ENCODE measurements at regions not wholly inside any gene's neighbourhood (a gene's known extent, or its start where the extent isn't known, plus 50 kb on each side); places are given as distances from the start of the nearest gene placed in this dataset.

- H3K4me3 ChIP-seq, result no peak overlapping the region
- ATAC-seq (peak; percentile 63), DNase-seq (no peak)
- no peak overlapping the region for H3K27ac ChIP-seq
- WGBS, 2 donors, result 16 to 17% methylated on average over 8 of the region's 8 CpGs
- intact Hi-C loops (cut with DNase I), result no loop called here
- H3K36me3 ChIP-seq (replicated peaks in 1 of 2; ENCODE audit: insufficient read depth in 1 of 2, low read depth in 2 of 2), result no peaks in the 10 kb centered on the region
- H3K9me3 ChIP-seq, result no peaks in the 10 kb centered on the region
- H3K4me1 ChIP-seq, result no peaks in the 10 kb centered on the region
- no peaks in the 10 kb centered on the region for H3K27me3 ChIP-seq
- peak; percentile 52 to 83 (median 72) for TF ChIP-seq CTCF (IDR thresholded peaks at IDR 0.05)
- TF ChIP-seq POLR2A (IDR thresholded peaks at IDR 0.05), result no peak
These were observed 83.9 kb downstream of the FASLG start for GRCh38 chr1:172742599-172743500.

GRCh38 chr1:172745014-172745413, 86.1 kb downstream of the FASLG start:
- intact Hi-C loops (cut with DNase I), result loop anchor here (5.0 kb wide), 1 partner anchor 462 kb away; the partner anchor contains the start of gene TNFSF4

GRCh38 chr1:172746091-172746949, 87.4 kb downstream of the FASLG start:
- 47 to 61% methylated on average over 3 of the region's 3 CpGs for WGBS, 2 donors
- ATAC-seq, result peak; percentile 66

More at GRCh38 chr1:172745014-172745413, 86.1 kb downstream of the FASLG start:
- peak in 1 of 4 donors; percentile 55 for DNase-seq
- TF ChIP-seq POLR2A (IDR thresholded peaks at IDR 0.05), result no peak
- TF ChIP-seq CTCF (IDR thresholded peaks at IDR 0.05), result peak in 6 of 7 experiments; percentile 19 to 68 (median 63)
- no peaks in the 10 kb centered on the region for H3K9me3 ChIP-seq
- H3K4me1 ChIP-seq, result no peaks in the 10 kb centered on the region
- no peak overlapping the region for H3K4me3 ChIP-seq
- no peaks in the 10 kb centered on the region for H3K27me3 ChIP-seq
- peak; percentile 51 for ATAC-seq
- no peak overlapping the region for H3K27ac ChIP-seq
- H3K36me3 ChIP-seq (replicated peaks in 1 of 2; ENCODE audit: insufficient read depth in 1 of 2, low read depth in 2 of 2), result no peaks in the 10 kb centered on the region
- WGBS, 2 donors, result 7 to 16% methylated on average over 2 of the region's 2 CpGs

GRCh38 chr1:172748201-172748600, 89.3 kb downstream of the FASLG start:
- ATAC-seq, result no peak
- Histone ChIP-seq H3K27me3 (no peaks in the 10 kb centered on the region), H3K9me3 (no peaks in the 10 kb centered on the region), H3K27ac (no peak overlapping the region), H3K4me3 (no peak overlapping the region), H3K4me1 (no peaks in the 10 kb centered on the region), H3K36me3 (replicated peaks in 1 of 2; ENCODE audit: insufficient read depth in 1 of 2, low read depth in 2 of 2) (no peaks in the 10 kb centered on the region)
- no peak for DNase-seq
- no peak for TF ChIP-seq POLR2A (IDR thresholded peaks at IDR 0.05)
- no peak for TF ChIP-seq CTCF (IDR thresholded peaks at IDR 0.05)
- WGBS, 2 donors, result 90 to 94% methylated on average over 23 to 24 of the region's 24 CpGs
- intact Hi-C loops (cut with DNase I), result loop anchor here (5.0 kb wide), 1 partner anchor 459 kb away; the partner anchor contains the start of gene TNFSF4

More at GRCh38 chr1:172746091-172746949, 87.4 kb downstream of the FASLG start:
- H3K4me3 ChIP-seq, result no peak overlapping the region
- no peaks in the 10 kb centered on the region for H3K36me3 ChIP-seq (replicated peaks in 1 of 2; ENCODE audit: insufficient read depth in 1 of 2, low read depth in 2 of 2)
- H3K27me3 ChIP-seq, result no peaks in the 10 kb centered on the region
- H3K27ac ChIP-seq, result peak overlapping the region in 2 of 4 donors; percentile 8 to 29
- no peak for TF ChIP-seq POLR2A (IDR thresholded peaks at IDR 0.05)
- no peak for TF ChIP-seq CTCF (IDR thresholded peaks at IDR 0.05)
- H3K9me3 ChIP-seq, result no peaks in the 10 kb centered on the region
- no peaks in the 10 kb centered on the region for H3K4me1 ChIP-seq
- DNase-seq, result peak in 1 of 4 donors; percentile 54
- intact Hi-C loops (cut with DNase I), result loop anchor here (5.0 kb wide), 1 partner anchor 461 kb away; the partner anchor contains the start of gene TNFSF4
